B cell (primary cell): ENCODE measurements at regions not wholly inside any gene's neighbourhood (a gene's known extent, or its start where the extent isn't known, plus 50 kb on each side); places are given as distances from the start of the nearest gene placed in this dataset.
"Not testable (repeated sequence)": the region's sequence is repeated elsewhere in the genome, so short reads cannot be mapped to it uniquely, and the experiment has no call there.

Experiments
- ATAC-seq: fragments of 200-7000 bp; cut with Tn5 transposase; one replicate; pipeline ENCODE4 v1.10.0; 2021; ENCODE audit warnings: low read depth, mild to moderate bottlenecking, moderate number of reproducible peaks, moderate library complexity
- CTCF ChIA-PET: fragments of 350-600 bp; sonication (Branson Sonifier 250); formaldehyde crosslinking; loops from one replicate; lab custom pipeline; 2021; ENCODE audit warnings: antibody characterized with exemption, inconsistent platforms; lab: Charles Lee
- POLR2A ChIA-PET: fragments of 350-600 bp; sonication (Branson Sonifier 250); formaldehyde crosslinking; loops from one replicate; lab custom pipeline; 2021; ENCODE audit warnings: antibody characterized with exemption; lab: Charles Lee
- DNase-seq: peaks from one replicate; pipeline ENCODE4 v3.0.0; 2013
- H2AFZ ChIP-seq: 2 replicates; pipeline ENCODE4 v1.6.1; 2012; ENCODE audit warnings: mild to moderate bottlenecking, low read depth, low read length; ENCODE audit not compliant: insufficient read depth, poor library complexity, severe bottlenecking
- H3K27ac ChIP-seq, 2 donors: 1 replicate in 1 of 2; 2 replicates in 1 of 2; pipeline ENCODE4 v1.5.1; 2012 to 2013; ENCODE audit warnings: low read length in 2 of 2, mild to moderate bottlenecking in 2 of 2, moderate library complexity in 1 of 2
- H3K27me3 ChIP-seq, 4 experiments: fragments of 200-600 bp in 1 of 4; sonication (generic) in 1 of 4; replicated peaks in 1 of 4; 1 replicate in 2 of 4; 2 replicates in 2 of 4; pipeline versions ENCODE4 v1.6.1 to v1.7.0; 2013 to 2016; ENCODE audit warnings: low read length in 3 of 4, mild to moderate bottlenecking in 2 of 4, mixed read lengths in 1 of 4, moderate library complexity in 1 of 4; ENCODE audit not compliant: insufficient read depth in 4 of 4, control insufficient read depth in 3 of 4; ENCODE audit errors: control extremely low read depth in 1 of 4
- H3K36me3 ChIP-seq, 2 experiments: replicated peaks in 1 of 2; 1 replicate in 1 of 2; 2 replicates in 1 of 2; pipeline versions ENCODE4 v1.6.1 to v1.7.1; 2013; ENCODE audit warnings: low read length in 1 of 2; ENCODE audit not compliant: insufficient read depth in 2 of 2, control insufficient read depth in 1 of 2; ENCODE audit errors: control extremely low read depth in 1 of 2, extremely low read depth in 1 of 2
- H3K4me1 ChIP-seq, 2 donors: fragments of 200-600 bp in 1 of 2; sonication (generic) in 1 of 2; 1 replicate in 1 of 2; 2 replicates in 1 of 2; pipeline versions ENCODE4 v1.5.1 to v1.6.1; 2013 to 2017; ENCODE audit warnings: low read length in 2 of 2; ENCODE audit not compliant: control insufficient read depth in 2 of 2, insufficient read depth in 2 of 2
- H3K4me2 ChIP-seq: replicated peaks from 2 replicates; pipeline ENCODE3; 2012; ENCODE audit warnings: mild to moderate bottlenecking, low read depth, low read length; ENCODE audit not compliant: poor library complexity, severe bottlenecking
- H3K4me3 ChIP-seq, 5 experiments: fragments of 200-600 bp in 1 of 5; sonication (generic) in 1 of 5; 1 replicate in 3 of 5; 2 replicates in 2 of 5; pipeline versions ENCODE4 v1.5.1 to v1.7.0; 2011 to 2016; ENCODE audit warnings: low read length in 4 of 5, mild to moderate bottlenecking in 4 of 5, low read depth in 2 of 5, control low read depth in 1 of 5, moderate library complexity in 1 of 5; ENCODE audit not compliant: insufficient read depth in 1 of 5; ENCODE audit errors: control extremely low read depth in 1 of 5, extremely low read depth in 1 of 5
- H3K79me2 ChIP-seq: fragments of 200-600 bp; sonication (generic); one replicate; pipeline ENCODE4 v1.6.0; 2016; ENCODE audit warnings: low read length; ENCODE audit not compliant: control insufficient read depth, insufficient read depth
- H3K9ac ChIP-seq: fragments of 200-600 bp; sonication (generic); 2 replicates; pipeline ENCODE4 v1.6.1; 2017; ENCODE audit warnings: mild to moderate bottlenecking, low read length, moderate library complexity
- H3K9me3 ChIP-seq, 3 donors: one replicate each; pipeline versions ENCODE4 v1.6.1 to v1.7.1; 2013; ENCODE audit warnings: low read length in 2 of 3; ENCODE audit not compliant: control insufficient read depth in 2 of 3, insufficient read depth in 1 of 3; ENCODE audit errors: control extremely low read depth in 1 of 3
- H4K20me1 ChIP-seq: 2 replicates; pipeline ENCODE4 v1.6.0; 2012; ENCODE audit warnings: mild to moderate bottlenecking, low read length; ENCODE audit not compliant: insufficient read depth, control insufficient read depth, poor library complexity, severe bottlenecking
- H3K27ac Mint-ChIP-seq: one replicate; pipeline ENCODE4 v1.8.0; 2021; ENCODE audit warnings: mixed read lengths
- H3K27me3 Mint-ChIP-seq: one replicate; pipeline ENCODE4 v1.8.0; 2021; ENCODE audit warnings: mixed read lengths
- H3K4me1 Mint-ChIP-seq: one replicate; pipeline ENCODE4 v1.8.0; 2021; ENCODE audit warnings: mixed read lengths
- H3K4me3 Mint-ChIP-seq: one replicate; pipeline ENCODE4 v1.8.0; 2021; ENCODE audit warnings: mixed read lengths
- H3K9me3 Mint-ChIP-seq: one replicate; pipeline ENCODE4 v1.8.0; 2022; ENCODE audit warnings: mixed read lengths; ENCODE audit not compliant: insufficient read depth
- EZH2 ChIP-seq: IDR thresholded peaks from 2 replicates; pipeline ENCODE4 v1.6.1; 2012; ENCODE audit warnings: borderline replicate concordance, low read depth, mild to moderate bottlenecking, moderate library complexity, low read length; ENCODE audit not compliant: insufficient read depth, poor library complexity, severe bottlenecking
- WGBS: methylation state at CpG from one replicate; pipeline ENCODE4 v1.1.5; 2013; ENCODE audit warnings: missing lambda C conversion rate; ENCODE audit not compliant: insufficient coverage; 5-methylcytosine and 5-hydroxymethylcytosine counted together
- intact Hi-C: fragments of 100-400 bp; cut with micrococcal nuclease; formaldehyde crosslinking; loops from one replicate; pipeline ENCODE4 v1.10.0; 2022
- TF ChIP-seq, protein P1 (sequence below): fragments of 200-600 bp; IDR thresholded peaks from one replicate; pipeline ENCODE4 v1.8.0; 2022; ENCODE audit warnings: antibody characterized with exemption, mild to moderate bottlenecking

DNA sequence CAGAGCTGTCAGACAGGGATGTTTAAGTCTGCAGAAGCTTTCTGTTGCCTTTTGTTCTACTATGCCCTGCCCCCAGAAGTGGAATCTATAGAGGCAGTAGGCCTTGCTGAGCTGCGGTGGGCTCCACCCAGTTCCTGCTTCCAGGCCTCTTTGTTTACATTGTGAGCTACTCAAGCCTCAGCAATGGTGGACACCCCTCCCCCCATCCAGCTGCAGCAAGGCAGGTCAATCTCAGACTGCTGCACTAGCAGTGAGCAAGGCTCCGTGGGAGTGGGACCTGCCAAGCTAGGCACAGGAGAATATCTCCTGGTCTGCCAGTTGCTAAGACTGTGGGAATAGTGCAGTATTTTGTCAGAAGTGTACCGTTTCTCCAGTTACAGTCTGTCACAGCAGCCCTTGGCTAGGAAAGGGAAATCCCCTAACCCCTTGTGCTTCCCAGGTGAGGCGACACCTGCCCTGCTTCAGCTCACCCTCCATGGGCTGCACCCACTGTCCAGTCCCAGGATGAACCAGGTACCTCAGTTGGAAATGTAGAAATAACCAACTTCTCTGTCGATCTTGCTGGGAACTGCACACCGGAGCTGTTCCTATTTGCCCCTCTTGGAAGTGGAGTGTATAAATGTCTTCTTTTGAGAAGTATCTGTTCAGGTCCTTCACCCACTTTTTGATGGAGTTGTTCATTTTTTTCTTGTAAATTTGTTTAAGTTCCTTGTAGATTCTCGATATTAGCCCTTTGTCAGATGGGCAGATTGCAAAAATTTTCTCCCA, 213.5 kb upstream of the SLC38A2 start:
- Histone ChIP-seq H3K4me3 (no peak overlapping the region), H4K20me1 (no peaks in the 10 kb centered on the region), H3K4me2 (no peak overlapping the region), H3K4me1 (peaks cover 16 to 22% of the 10 kb centered on the region in 2 donors), H3K27ac (no peak overlapping the region), H2AFZ (no peak overlapping the region), H3K9me3 (peaks cover 0 to 9% (median 4%) of the 10 kb centered on the region in 3 donors), H3K27me3 (no peaks in the 10 kb centered on the region), H3K36me3 (no peaks in the 10 kb centered on the region), H3K9ac (no peak overlapping the region), H3K79me2 (no peaks in the 10 kb centered on the region)
- H3K4me1 Mint-ChIP-seq = peaks cover 29% of the 10 kb centered on the region
- no peak overlapping the region for H3K27ac Mint-ChIP-seq
- H3K9me3 Mint-ChIP-seq = peaks cover 9% of the 10 kb centered on the region
- no peaks in the 10 kb centered on the region for H3K27me3 Mint-ChIP-seq
- ChIA-PET CTCF (no interaction called here), POLR2A (interaction anchor here (0.6 kb wide), 1 partner anchor 359 kb away, joined by 3 read pairs; no protein-coding TSS in a partner anchor)
- WGBS = 80% methylated on average over 6 of the region's 7 CpGs
- intact Hi-C loops = no loop called here
- DNase-seq (peak; percentile 5), ATAC-seq (no peak)
- TF ChIP-seq, protein P1, sequence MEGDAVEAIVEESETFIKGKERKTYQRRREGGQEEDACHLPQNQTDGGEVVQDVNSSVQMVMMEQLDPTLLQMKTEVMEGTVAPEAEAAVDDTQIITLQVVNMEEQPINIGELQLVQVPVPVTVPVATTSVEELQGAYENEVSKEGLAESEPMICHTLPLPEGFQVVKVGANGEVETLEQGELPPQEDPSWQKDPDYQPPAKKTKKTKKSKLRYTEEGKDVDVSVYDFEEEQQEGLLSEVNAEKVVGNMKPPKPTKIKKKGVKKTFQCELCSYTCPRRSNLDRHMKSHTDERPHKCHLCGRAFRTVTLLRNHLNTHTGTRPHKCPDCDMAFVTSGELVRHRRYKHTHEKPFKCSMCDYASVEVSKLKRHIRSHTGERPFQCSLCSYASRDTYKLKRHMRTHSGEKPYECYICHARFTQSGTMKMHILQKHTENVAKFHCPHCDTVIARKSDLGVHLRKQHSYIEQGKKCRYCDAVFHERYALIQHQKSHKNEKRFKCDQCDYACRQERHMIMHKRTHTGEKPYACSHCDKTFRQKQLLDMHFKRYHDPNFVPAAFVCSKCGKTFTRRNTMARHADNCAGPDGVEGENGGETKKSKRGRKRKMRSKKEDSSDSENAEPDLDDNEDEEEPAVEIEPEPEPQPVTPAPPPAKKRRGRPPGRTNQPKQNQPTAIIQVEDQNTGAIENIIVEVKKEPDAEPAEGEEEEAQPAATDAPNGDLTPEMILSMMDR = no peak
- no peak for TF ChIP-seq EZH2
- peak overlapping the region; percentile 10 for H3K4me3 Mint-ChIP-seq

DNA sequence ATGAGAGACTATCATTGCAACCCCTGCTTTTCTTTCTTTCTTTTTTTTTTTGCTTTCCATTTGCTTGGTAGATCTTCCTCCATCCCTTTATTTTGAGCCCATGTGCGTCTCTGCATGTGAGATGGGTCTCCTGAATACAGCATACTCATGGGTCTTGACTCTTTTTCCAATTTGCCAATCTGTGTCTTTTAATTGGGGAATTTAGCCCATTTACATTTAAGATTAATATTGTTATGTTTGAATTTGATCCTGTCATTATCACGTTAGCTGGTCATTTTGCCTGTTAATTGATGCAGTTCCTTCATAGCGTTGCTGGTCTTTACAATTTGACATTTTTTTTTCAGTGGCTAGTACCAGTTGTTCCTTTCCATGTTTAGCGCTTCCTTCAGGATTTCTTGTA, 211.5 kb upstream of the SLC38A2 start:
- CTCF ChIA-PET, H3K4me3 ChIP-seq, H3K27ac ChIP-seq, H3K27ac Mint-ChIP-seq, H3K9ac ChIP-seq, H3K9me3 ChIP-seq, intact Hi-C loops, H3K36me3 ChIP-seq, DNase-seq, H3K27me3 ChIP-seq, H3K79me2 ChIP-seq, ATAC-seq, H3K4me3 Mint-ChIP-seq, POLR2A ChIA-PET, H4K20me1 ChIP-seq, H3K9me3 Mint-ChIP-seq, H3K4me2 ChIP-seq, H3K27me3 Mint-ChIP-seq, H2AFZ ChIP-seq: not testable (repeated sequence)
- H3K4me1 ChIP-seq = peaks cover 16 to 22% of the 10 kb centered on the region in 2 donors
- WGBS = 100% methylated on average over 2 of the region's 4 CpGs
- peaks cover 29% of the 10 kb centered on the region for H3K4me1 Mint-ChIP-seq

DNA sequence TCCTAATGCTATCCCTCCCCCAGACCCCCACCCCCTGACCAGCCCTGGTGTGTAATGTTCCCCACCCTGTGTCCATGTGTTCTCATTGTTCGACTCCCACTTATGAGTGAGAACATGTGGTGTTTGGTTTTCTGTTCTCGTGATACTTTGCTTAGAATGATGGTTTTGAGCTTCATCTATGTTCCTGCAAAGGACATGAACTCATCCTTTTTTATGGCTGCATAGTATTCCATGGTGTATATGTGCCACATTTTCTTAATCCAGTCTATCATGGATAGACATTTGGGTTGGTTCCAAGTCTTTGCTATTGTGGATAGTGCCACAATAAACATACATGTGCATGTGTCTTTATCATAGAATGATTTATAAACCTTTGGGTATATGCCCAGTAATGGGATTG, 209.4 kb upstream of the SLC38A2 start:
- intact Hi-C loops = not testable (repeated sequence)

More for the DNA sequence above, 209.4 kb upstream of the SLC38A2 start:
- H2AFZ ChIP-seq, H3K4me3 Mint-ChIP-seq, H3K4me2 ChIP-seq, H3K9me3 Mint-ChIP-seq, H3K4me3 ChIP-seq, H3K79me2 ChIP-seq, H3K36me3 ChIP-seq, H3K27me3 ChIP-seq, H3K9ac ChIP-seq, H3K9me3 ChIP-seq, ATAC-seq, H3K27me3 Mint-ChIP-seq, CTCF ChIA-PET, POLR2A ChIA-PET, H4K20me1 ChIP-seq, DNase-seq, H3K27ac ChIP-seq, H3K27ac Mint-ChIP-seq: not testable (repeated sequence)
- H3K4me1 Mint-ChIP-seq = peaks cover 21% of the 10 kb centered on the region
- WGBS = no CpG with 5 or more reads among the region's 2 CpGs
- peaks cover 13 to 15% of the 10 kb centered on the region in 2 donors for H3K4me1 ChIP-seq
